Sciatic nerve (tissue), 2 donors: ENCODE measurements at regions not wholly inside any gene's neighbourhood (a gene's known extent, or its start where the extent isn't known, plus 50 kb on each side); places are given as distances from the start of the nearest gene placed in this dataset.
"Not testable (repeated sequence)": the region's sequence is repeated elsewhere in the genome, so short reads cannot be mapped to it uniquely, and the experiment has no call there.

Source experiments
- ATAC-seq: fragments of 200-7000 bp; cut with Tn5 transposase; one replicate; pipeline ENCODE4 v1.9.1; 2020; ENCODE audit warnings: mild to moderate bottlenecking, moderate library complexity
- DNase-seq: peaks from one replicate; pipeline ENCODE4 v3.0.0-alpha.2; 2020; ENCODE audit warnings: low spot score
- intact Hi-C: fragments of 100-400 bp; cut with DNase I; formaldehyde crosslinking; loops from one replicate; pipeline ENCODE4 v1.14.2; 2022
- donor health status: DM: no; HTN: no; CAD: no.
- donor health status: DM: no; HTN: no; CAD: no.

- ATAC-seq (no peak), DNase-seq (no peak)
- intact Hi-C loops, result no loop called here
Observed at GRCh38 chr12:131321988-131322387, 368.3 kb downstream of the ADGRD1 start.

GRCh38 chr12:131322460-131322859, 368.8 kb downstream of the ADGRD1 start:
- intact Hi-C loops, ATAC-seq, DNase-seq: not testable (repeated sequence)

GRCh38 chr12:131323879-131324278, 370.2 kb downstream of the ADGRD1 start:
- intact Hi-C loops, result no loop called here

GRCh38 chr12:131327521-131328488, 374.1 kb downstream of the ADGRD1 start:
- intact Hi-C loops, result no loop called here
- DNase-seq (no peak), ATAC-seq (no peak)

More at GRCh38 chr12:131323879-131324278, 370.2 kb downstream of the ADGRD1 start:
- DNase-seq (no peak), ATAC-seq (no peak)

GRCh38 chr12:131328861-131329845, 375.4 kb downstream of the ADGRD1 start:
- ATAC-seq, intact Hi-C loops, DNase-seq: not testable (repeated sequence)

- DNase-seq (no peak), ATAC-seq (no peak)
- intact Hi-C loops, result no loop called here
Observed at GRCh38 chr12:131330106-131330815, 376.6 kb downstream of the ADGRD1 start.

- ATAC-seq, result no peak
- intact Hi-C loops, result no loop called here
- no peak for DNase-seq
Observed at GRCh38 chr12:131331148-131331750, 377.5 kb downstream of the ADGRD1 start.

GRCh38 chr12:131332224-131332623, 378.5 kb downstream of the ADGRD1 start:
- no peak for DNase-seq
- no peak for ATAC-seq
- intact Hi-C loops, result no loop called here

- no peak for ATAC-seq
- no peak for DNase-seq
Observed at GRCh38 chr12:131333136-131333535, 377.8 kb upstream of the SFSWAP start.

GRCh38 chr12:131333621-131334440, 377.1 kb upstream of the SFSWAP start:
- intact Hi-C loops, result no loop called here
- ATAC-seq (no peak), DNase-seq (no peak)

More at GRCh38 chr12:131333136-131333535, 377.8 kb upstream of the SFSWAP start:
- intact Hi-C loops, result no loop called here

- intact Hi-C loops, result no loop called here
- ATAC-seq (no peak), DNase-seq (no peak)
Observed at GRCh38 chr12:131334835-131335234, 376.1 kb upstream of the SFSWAP start.

GRCh38 chr12:131335456-131335855, 375.4 kb upstream of the SFSWAP start:
- no peak for DNase-seq
- ATAC-seq, result no peak
- intact Hi-C loops, result no loop called here

GRCh38 chr12:131337861-131338260, 373.0 kb upstream of the SFSWAP start:
- intact Hi-C loops, result not testable (repeated sequence)

GRCh38 chr12:131340616-131341210, 370.2 kb upstream of the SFSWAP start:
- intact Hi-C loops, result no loop called here
- ATAC-seq (no peak), DNase-seq (no peak)

More at GRCh38 chr12:131337861-131338260, 373.0 kb upstream of the SFSWAP start:
- not testable (repeated sequence) for ATAC-seq, DNase-seq

- intact Hi-C loops, DNase-seq: not testable (repeated sequence)
- peak; percentile 34 for ATAC-seq
Observed at GRCh38 chr12:131341608-131342007, 369.3 kb upstream of the SFSWAP start.

GRCh38 chr12:131343436-131343835, 367.5 kb upstream of the SFSWAP start:
- ATAC-seq, intact Hi-C loops, DNase-seq: not testable (repeated sequence)
